ENCODE measurements at regions not wholly inside any gene's neighbourhood (a gene's known extent, or its start where the extent isn't known, plus 50 kb on each side); places are given as distances from the start of the nearest gene placed in this dataset.

DNA sequence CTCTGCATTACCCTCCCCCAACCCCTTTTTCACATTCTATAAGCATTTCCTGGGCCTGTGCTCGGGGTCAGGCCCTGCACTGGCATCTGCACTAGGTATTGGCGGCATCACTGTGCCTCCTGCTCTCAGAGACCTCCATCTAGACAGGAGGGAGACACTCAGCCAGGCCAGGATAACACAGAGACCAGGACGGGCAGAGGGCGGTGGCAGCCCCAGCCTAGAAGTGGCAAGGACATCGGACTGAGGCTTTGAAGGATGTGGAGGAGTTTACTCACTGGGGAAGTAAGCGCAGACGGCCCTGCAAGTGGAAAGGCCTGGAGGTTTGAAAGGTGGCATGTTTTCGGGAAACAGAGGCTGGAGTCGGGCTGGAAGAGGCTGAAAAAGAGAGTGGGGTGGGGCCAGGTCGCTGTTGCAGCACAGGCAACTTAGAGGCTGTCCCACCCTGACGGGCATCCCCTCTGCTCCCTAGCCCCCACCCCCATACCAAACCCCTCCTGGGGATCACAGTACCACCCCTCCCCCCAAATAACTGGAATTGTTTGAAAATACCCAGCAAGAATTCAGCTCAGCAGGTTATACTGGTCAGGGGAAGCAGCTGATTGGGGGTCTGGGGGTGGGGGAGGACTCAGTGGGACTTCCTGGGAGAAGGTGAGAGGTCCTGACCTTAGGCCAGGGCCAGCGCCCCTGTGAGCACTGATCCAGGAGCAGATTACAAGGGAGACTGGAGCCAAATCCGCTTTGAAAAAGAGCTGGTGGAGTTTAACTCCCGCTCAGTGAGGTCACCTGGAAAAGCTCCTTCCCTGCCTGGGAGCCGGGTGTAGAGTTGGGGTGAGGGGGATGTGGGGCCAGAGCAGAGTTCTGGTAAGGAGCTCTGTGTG lies 121.8 kb upstream of the WNT4 start:
- no peak for DNase-seq (ENCODE audit: low read depth)

DNA sequence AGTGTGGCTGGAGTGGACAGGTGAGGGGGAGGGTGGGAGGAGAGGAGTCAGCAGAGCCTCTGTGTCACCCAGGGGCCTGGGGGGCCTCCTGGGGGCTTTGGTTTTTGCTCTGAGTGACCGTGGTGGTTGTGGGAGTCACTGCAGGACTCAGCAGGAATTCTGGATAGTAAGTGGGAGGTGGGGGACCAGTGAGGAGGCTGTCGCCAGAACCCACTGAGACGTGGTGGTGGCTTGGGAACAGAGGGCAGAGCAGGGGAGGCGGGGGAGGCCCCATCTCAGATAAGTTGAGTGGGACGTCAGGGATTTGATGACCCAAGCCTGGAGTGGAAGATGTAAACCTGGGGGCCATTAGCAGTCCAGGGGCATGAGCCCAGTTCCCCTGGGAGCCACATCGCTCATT lies 123.2 kb upstream of the WNT4 start:
- no peak for DNase-seq (ENCODE audit: low read depth)

DNA sequence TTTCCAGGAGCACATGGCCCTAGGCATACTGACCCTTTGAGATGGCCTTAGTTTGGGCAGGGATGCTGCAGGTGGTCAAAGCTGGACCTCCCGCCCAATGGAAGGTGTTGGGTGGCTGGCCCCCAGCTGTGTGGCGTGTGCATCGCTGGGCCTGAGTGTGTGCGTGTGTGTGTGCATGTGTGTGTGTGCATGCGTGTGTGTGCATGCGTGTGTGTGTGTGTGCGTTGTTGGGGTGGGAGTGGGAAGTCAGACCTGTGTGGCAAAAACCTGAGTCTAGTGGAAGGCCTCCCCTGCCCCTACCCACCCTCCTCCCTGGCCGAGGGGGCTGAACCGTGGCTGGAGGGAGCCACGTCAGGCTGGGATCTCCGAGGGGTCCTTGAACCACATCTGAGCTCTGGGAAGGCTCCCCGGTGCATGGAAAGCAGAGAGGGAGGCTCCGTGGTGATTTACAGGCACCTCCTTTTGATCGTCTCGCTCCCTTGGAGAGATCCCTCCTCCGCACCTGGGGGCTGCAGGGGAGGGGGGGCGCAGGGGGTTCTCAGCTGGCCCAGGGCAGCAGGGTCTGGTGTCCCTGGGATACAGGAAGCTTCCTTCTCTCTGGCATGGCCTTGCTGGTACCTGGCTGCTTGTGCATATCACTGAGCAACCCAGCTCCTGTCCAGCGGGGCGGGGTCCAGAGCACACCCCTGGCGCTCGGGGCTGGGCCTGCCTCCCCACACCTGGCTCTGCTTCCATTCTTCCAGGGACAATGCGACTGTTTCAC lies 124.7 kb upstream of the WNT4 start:
- DNase-seq (ENCODE audit: low read depth), result no peak

DNA sequence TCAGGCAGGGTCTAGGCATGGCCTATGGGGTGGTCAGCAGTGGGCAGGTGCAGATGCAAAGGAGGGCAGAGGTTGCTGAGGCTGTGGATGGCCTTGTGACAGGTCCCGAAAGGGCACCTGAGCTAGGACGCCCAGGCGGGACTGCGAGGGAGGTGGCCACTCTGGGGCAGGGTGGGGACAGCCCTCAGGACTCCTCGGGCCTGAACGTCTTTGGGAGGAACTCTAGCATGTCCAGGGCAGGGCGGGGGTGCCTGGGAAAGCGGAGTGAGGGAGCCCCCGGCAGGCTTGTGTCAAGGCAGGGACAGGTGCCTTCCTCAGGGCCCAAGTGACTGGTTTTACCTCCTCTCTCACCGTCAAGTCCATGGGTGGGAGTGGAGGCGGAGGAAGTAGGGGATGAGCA lies 125.4 kb upstream of the WNT4 start:
- no peak for DNase-seq (ENCODE audit: low read depth)

DNA sequence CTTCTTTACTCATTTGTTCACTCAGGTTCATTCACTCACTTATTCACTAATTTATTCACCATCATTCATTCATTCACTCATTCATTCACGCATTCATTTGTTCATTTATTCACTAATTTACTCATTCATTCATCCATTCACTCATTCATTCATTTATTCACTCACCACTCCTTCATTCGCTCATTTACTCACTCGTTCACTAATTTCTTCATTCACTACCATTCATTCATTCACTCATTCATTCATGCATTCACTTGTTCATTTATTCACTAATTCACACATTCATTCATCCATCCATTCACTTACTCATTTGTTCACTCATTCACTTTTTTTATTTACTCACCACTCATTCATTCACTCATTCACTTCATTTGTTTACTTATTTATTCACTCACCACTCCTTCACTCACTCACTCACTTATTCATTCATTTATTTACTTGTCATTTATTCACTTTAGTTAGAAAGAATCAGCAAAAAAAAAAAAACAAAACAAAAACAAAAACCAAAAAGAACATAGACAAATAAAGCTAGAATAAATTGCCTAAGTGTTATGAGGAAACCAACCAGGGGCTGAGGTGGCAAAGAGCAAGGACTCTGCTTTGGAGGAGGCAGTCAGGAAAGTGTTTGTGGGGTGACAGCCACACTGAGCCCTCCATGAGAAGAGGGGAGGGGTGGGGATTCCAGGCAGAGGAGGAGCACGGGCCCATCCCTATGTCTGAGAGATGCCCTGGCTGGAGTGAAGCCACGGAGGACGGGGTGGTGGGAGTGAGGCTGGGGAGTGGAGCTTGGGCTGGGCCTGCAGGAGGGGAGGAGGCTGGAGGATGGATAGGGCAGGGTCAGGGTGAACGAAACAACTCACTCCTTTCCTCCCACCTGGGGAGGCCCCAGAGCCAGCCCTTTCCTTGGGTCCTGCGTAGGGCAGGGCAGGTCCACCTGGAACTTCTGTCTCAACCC lies 129.2 kb upstream of the WNT4 start:
- DNase-seq (ENCODE audit: low read depth), result no peak

DNA sequence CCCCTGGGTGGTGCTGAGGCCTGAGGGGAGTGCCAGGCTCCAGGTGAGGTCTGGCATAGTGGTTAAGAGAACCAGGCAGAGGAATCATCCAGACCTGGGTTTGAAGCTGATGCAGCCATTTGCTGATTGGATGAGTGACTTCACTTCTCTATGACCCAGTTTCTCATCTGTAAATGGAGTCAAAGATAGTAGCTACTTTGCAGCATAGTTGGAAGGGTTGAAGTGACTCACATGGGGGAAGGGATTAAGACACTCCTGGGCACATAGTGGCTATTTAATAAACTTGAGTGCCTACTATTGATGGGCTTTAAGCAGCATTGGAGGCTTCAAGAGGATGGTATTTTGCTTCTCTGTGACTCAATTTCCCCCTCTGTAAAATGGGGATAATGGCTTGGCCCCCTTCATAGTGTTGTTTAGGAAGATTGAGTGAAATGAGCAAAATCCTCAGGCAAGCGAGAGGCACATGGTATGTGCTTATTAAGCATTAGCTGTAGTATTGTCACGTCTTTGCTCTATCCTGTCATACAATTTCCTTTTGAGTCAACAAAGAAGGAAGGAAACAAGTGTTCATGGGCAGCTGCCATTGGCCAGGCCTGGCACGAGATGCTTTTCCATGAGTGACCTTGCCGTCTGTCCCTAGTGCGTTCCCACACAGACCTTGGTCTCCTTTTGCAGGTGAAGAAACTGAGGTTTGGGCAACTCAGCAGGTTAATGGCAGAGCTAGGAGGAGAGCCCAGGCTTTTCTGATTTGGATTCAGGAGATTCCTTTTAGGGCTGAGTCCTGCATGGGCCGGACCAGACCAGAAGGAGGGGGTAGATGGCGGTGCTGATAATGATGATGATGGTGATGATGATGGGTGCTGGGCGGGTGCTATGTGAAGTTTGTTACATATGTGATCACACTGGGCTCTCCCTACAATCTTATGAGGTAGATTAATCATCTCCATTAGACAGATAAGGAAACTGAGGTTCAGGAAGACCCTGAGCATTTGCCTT lies 131.1 kb upstream of the WNT4 start:
- DNase-seq (ENCODE audit: low read depth), result no peak

DNA sequence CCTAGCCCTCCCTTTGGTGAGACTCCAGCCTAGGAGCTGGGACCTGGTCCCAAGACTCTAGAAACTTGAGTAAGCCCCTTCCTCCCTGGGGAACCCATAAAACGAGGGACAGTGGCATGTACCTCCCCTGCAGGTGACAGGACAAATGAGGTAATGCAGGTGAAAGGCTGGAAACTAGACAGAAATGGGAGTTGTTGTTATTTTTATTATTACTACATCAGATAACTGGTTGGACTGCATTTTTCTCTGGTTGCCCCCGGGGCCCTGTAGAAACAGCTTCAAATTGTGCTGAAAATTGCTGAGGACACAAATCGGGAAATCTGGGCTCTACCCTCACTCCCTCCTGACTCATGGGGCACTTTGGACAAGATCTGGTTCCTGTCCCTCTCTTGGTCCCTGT lies 132.3 kb upstream of the WNT4 start:
- DNase-seq (ENCODE audit: low read depth), result no peak

DNA sequence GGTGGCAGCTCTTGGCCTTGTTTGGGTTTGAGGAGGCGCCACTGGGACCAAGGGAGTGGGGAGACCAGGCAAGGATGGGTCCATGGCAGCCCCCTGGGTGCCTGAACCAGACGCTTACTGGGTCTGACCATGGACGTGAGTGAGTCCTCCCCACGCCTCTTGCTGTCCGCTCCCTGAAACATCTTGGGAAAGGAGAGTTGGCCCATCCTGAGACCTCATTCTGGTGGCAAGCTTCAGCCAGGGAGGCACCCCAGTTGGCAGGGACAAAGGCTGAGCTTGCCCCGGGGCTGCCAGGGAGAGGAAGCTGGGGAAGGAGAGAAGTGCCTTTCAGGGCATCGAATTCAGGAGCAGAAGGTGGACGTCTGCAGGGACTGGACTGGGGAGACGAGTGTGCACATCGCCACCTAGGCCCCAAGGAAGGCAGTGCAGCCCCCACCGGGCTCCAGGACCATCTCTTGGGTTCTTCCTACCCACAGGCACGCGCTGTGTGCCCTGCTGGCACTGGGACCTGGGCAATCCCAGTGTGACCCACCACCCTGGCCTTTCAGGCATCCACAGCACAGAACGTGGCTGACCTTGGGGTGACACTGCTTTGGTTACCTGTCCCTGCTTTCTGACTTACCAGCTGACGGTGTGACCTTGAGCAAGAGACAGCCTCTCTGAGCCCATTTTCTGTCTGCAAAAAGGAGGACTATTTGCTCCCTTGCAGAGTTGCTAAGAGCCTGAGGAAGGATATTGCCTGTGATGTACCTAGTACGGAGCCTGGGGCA lies 132.9 kb upstream of the WNT4 start:
- no peak for DNase-seq (ENCODE audit: low read depth)

DNA sequence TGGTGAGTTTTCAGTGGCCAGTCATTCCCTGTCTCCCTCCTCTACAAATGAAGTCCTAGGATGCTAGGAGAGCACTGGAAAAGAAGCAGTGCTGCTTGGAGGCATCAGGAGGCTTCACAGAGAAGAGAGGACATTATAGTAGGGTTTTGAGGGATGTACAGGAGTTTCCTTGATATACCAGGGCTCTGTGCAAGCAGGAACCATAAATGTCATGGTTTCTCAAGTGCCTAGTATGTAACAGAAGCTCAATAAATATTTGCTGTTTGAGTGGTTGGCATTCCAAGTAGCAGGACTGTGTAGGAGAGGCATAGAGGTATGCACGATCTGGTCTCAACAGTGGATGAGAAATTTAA lies 133.5 kb upstream of the WNT4 start:
- DNase-seq (ENCODE audit: low read depth), result no peak

DNA sequence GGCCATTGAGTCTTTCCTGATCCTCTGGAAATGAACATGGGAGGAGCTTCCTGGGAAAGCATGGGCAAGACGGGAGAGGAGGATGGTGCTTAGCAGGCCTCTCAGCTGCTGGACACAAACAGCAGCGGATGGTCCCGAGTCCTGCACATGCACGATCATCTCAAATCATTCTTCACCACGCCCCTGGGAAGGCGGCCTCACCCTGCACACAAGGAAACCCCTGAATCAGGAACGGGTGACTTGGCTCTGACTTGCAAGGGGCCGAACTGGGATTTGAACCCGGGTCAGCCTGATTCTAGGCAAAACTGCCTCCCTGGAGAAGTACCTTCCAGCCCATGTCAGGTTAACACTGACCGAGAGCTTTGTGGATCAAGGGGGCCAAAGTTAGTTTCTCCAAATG lies 134.8 kb upstream of the WNT4 start:
- no peak for DNase-seq (ENCODE audit: low read depth)

DNA sequence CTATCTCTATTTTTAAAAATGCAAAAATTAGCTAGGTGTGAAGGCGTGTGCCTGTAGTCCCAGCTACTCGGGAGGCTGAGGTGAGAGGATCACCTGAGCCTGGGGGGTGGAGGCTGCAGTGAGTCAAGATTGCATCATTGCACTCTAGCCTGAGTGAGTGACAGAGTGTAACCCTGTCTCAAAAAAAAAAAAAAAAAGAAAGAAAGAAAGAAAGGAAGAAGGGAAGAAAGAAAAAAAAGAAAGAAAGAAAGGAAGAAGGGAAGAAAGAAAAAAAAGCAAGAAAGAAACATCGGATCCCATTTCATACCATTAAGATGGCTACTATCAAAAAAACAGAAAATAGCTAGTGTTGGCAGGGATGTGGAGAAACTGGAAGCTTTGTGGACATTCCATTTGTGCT lies 136.8 kb upstream of the WNT4 start:
- DNase-seq (ENCODE audit: low read depth), result no peak

DNA sequence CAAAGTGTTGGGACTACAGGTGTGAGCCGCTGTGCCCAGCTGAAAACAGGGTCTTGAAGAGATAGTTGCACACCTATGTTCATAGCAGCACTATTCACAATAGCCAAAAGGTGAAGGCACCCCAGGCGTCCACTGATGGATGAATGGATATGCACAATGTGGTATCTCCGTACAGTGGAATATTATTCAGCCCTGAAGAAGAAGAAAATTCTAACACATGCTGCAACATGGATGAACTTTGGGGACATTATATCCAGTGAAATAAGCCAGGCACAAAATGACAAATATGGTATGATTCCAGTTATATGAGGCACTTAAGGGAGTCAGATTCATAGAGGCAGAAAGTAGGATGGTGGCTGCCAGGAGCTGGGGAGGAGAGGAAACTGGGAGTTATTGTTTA lies 137.6 kb upstream of the WNT4 start:
- no peak for DNase-seq (ENCODE audit: low read depth)

DNA sequence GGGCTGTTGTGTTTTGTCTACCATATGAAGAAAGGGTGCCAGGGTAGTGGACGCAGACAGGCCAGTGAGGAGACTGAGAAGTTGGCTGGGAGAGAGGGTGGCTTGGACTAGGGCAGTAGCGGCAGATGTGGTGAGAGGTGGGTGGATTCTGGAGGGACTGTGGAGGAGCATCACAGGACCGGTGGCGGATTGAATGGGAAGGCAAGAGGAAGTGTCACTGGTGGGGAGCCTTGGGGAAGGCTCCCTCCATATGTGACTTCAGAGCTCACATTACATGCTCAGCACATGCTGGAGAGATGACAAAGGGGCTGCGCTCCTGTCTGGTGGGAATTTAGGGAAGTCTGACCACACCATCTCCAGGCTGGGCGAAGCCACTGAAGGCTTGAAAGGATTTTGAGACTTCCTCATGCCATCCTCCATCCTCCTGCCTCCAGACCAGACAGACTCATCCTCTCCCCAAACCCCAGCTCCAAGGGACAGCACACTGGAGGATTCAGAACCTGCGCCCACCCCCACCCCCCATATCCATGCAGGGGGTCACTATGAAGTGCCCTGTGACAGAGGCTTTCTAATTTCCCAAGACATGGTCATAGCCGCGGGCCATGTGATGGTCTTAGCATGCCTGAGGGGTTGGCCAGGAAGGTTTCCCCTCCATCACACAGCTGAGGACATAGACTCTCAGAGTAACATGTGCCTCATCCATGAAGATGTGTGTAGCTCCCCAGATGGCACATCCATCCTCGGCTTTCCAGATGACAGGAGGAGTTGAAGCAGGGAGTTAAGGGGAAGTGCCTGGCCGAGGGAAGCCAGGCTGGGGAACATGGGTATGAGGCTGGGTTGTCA lies 138.8 kb upstream of the WNT4 start:
- no peak for DNase-seq (ENCODE audit: low read depth)

DNA sequence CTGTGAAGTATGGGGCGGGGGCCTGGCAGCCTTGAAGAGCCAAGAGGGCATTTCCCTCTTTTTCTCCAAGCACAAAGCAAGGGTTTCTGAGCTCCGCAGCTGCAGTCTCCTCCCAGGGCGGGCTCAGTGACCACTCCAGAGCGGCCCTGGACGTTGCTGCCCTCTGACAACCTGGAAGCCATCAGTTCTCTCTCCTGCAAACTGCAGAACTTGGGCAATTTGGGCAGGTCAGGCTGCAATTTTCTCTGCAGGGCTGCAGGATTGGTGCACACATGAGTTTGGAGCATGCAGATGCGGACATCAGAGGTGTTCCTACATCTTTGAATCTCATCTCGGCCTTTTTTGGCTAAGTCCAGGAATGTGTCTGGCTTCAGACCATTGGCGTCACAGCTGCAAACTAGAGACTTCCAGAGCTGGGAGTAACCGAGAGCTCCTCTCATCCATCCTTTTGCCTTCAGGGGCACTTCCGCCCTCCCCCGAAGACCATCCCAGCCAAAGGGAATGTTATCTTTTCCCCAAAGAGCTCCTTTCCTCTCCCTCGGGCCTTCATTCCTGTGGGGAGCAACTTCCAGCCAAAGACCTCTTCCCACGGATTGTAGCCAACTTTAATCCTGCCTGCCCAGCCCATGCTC lies 139.6 kb upstream of the WNT4 start:
- no peak for DNase-seq (ENCODE audit: low read depth)

DNA sequence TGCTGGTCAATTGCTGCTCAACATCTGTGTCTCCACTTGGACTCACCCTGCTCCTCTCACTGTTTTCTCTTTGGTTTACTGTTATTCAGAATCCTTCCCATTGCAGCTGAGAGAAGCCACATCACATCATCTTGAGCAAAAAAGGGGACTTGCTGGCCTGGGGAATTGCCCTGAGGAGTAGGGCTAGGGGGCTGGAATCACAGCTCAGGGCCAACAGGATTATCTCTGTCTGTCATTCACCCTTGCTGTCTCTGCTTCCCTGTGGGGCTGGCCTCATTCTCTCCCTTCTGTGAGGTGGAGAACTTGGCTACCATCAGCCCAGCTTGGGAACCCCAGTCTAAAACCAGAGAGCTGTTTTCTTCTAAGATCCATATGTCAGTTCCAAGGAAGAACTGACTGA lies 140.7 kb upstream of the WNT4 start:
- no peak for DNase-seq (ENCODE audit: low read depth)

DNA sequence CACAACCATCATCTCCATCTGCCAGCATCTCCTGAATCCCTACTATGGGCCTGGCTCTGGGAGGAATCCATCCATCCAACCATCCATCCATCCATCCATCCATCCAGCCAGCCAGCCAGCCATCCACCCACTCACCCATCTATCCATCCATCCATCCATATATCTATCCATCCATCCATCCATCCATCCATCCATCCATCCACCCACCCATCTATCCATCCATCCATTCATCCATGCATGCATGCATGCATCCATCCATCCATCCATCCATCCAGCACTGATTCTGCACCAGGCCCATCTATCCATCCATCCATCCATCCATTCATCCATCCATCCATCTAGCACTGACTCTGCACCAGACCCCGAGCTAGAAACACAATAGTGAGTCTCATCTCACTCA lies 141.3 kb upstream of the WNT4 start:
- no peak for DNase-seq (ENCODE audit: low read depth)

DNA sequence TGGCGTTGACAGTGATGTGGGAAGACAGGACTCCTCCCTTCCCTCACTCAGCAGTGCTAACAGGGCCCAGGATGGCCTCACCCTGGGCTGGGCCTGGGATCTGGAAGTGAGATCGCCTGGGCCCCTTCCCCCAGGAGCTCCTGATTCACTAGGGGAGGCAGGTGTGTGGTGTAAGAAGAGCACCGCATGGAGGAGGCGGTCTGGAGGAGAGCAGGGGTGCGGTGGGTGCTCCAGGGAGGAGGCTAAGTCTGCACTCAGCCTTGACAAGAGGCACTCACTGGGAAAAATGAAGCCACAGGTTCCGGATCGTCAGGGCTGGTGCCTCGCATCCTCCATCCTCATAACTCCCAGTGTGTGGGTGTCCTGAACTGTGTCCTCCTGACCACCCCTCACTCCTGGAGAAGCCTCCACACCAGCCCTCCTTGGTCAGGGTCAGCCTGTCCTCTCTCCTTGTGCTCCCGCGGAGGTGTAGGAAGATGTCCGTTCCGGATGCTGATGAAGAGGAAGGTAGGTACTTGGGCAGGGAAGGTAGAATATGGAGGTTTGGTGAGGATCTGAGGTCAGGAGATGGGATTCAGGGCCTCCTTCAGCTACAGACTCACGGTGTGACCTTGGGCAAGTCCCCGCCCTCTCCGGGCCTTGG lies 142.1 kb upstream of the WNT4 start:
- no peak for DNase-seq (ENCODE audit: low read depth)

DNA sequence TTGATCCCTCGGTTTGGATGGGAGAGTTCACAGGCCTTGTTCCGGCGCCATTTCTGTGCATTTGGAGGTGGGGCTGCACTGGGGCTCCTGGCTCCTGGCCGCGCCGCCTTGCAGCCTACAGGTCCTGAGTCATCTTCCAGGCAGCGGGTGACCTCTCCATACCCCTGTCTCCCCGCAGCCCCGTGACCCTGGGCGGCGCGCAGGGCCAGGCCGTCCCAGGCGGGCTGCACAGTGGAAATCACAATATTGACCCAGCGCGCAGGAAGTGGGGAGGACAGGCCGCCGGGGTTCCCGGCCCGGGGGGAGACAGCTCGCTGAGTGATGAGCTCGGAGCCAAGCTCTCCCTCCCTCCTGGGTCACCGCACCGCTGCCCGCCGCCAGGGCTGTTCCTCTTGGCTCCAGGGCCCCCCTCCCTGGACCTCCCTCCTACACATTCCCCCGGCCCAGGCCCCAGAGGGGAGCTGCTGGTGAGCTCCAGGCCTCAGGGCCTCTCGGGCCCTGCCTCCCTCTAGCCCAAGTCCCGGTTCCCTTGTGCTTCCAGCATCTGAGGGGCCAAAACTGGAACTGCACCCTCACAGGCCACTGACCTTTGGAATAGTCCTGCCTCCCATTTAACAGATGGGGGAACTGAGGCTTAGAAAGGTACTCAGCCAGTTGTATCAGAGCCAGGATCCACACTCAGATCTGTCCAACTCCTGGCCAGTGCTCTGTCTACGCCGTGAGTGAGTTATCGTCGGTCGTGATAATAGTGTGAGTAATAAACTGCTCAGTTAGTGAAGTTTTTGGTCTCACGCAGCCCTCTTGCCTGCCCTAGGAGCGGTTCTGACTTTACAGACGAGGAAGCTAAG lies 142.9 kb upstream of the WNT4 start:
- DNase-seq (ENCODE audit: low read depth), result no peak
